SK-N-SH (cell line): ENCODE measurements at regions not wholly inside any gene's neighbourhood (a gene's known extent, or its start where the extent isn't known, plus 50 kb on each side); places are given as distances from the start of the nearest gene placed in this dataset.
A peak's percentile ranks its signal among the peaks of the same experiment; 100 is the strongest.

Experiments used
- CTCF ChIP-seq: fragments of 200-600 bp; sonication (generic); IDR thresholded peaks from 2 replicates; pipeline ENCODE4 v1.6.1; 2017; ENCODE audit warnings: antibody characterized with exemption, mild to moderate bottlenecking, moderate library complexity
- EP300 ChIP-seq, 2 experiments: IDR thresholded peaks; 2 replicates each; pipeline versions ENCODE4 v1.4.0 to v1.6.1; 2012; ENCODE audit warnings: borderline replicate concordance in 1 of 2, low read depth in 1 of 2, low read length in 1 of 2
- FOXJ3 ChIP-seq: sonication (generic); formaldehyde crosslinking; IDR thresholded peaks from 2 replicates; pipeline ENCODE4 v1.5.1; 2020; ENCODE audit warnings: mild to moderate bottlenecking, missing genetic modification reagents
- GABPA ChIP-seq: IDR thresholded peaks from 2 replicates; pipeline ENCODE4 v1.4.0; 2012; ENCODE audit warnings: low read depth, mild to moderate bottlenecking
- IRF3 ChIP-seq: fragments of 150-350 bp; IDR thresholded peaks from 2 replicates; pipeline ENCODE4 v1.6.1; 2016; ENCODE audit warnings: mild to moderate bottlenecking, low read depth, low read length
- RAD21 ChIP-seq: IDR thresholded peaks from 2 replicates; pipeline ENCODE4 v1.6.1; 2012; ENCODE audit warnings: mild to moderate bottlenecking, low read length
- SIN3A ChIP-seq: IDR thresholded peaks from 2 replicates; pipeline ENCODE4 v1.6.1; 2012; ENCODE audit warnings: low read depth, mild to moderate bottlenecking, low read length, moderate library complexity, borderline replicate concordance
- YY1 ChIP-seq: IDR thresholded peaks from 2 replicates; pipeline ENCODE4 v1.4.0; 2012; ENCODE audit warnings: low read depth, mild to moderate bottlenecking
- TF ChIP-seq, protein P1 (sequence below): IDR thresholded peaks from 2 replicates; pipeline ENCODE4 v1.6.1; 2012; ENCODE audit warnings: mild to moderate bottlenecking, low read depth, low read length, moderate library complexity

- no peak for TF ChIP-seq CTCF
- no peak for TF ChIP-seq YY1
- TF ChIP-seq, protein P1, sequence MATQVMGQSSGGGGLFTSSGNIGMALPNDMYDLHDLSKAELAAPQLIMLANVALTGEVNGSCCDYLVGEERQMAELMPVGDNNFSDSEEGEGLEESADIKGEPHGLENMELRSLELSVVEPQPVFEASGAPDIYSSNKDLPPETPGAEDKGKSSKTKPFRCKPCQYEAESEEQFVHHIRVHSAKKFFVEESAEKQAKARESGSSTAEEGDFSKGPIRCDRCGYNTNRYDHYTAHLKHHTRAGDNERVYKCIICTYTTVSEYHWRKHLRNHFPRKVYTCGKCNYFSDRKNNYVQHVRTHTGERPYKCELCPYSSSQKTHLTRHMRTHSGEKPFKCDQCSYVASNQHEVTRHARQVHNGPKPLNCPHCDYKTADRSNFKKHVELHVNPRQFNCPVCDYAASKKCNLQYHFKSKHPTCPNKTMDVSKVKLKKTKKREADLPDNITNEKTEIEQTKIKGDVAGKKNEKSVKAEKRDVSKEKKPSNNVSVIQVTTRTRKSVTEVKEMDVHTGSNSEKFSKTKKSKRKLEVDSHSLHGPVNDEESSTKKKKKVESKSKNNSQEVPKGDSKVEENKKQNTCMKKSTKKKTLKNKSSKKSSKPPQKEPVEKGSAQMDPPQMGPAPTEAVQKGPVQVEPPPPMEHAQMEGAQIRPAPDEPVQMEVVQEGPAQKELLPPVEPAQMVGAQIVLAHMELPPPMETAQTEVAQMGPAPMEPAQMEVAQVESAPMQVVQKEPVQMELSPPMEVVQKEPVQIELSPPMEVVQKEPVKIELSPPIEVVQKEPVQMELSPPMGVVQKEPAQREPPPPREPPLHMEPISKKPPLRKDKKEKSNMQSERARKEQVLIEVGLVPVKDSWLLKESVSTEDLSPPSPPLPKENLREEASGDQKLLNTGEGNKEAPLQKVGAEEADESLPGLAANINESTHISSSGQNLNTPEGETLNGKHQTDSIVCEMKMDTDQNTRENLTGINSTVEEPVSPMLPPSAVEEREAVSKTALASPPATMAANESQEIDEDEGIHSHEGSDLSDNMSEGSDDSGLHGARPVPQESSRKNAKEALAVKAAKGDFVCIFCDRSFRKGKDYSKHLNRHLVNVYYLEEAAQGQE, result no peak
- TF ChIP-seq GABPA, result no peak
- no peak for TF ChIP-seq SIN3A
- TF ChIP-seq IRF3, result no peak
- peak; percentile 28 for TF ChIP-seq RAD21
- peak in 1 of 2 experiments; percentile 70; a peak in 2 of 4 replicates for TF ChIP-seq EP300 (IDR thresholded peaks at IDR 0.05; ENCODE audit: borderline replicate concordance in 1 of 2, low read depth in 1 of 2, low read length in 1 of 2)
- TF ChIP-seq FOXJ3 (CRISPR knock-in tag), result peak; percentile 86
Observed at GRCh38 chr12:92034858-92035401, 110.7 kb downstream of the BTG1 start.
